HepG2 (cell line): ENCODE measurements at regions not wholly inside any gene's neighbourhood (a gene's known extent, or its start where the extent isn't known, plus 50 kb on each side); places are given as distances from the start of the nearest gene placed in this dataset.

Source experiments
- ATAC-seq: fragments of 200-7000 bp; cut with Tn5 transposase; 3 replicates; pipeline ENCODE4 v1.9.1; 2020; ENCODE audit warnings: mild to moderate bottlenecking, moderate library complexity
- BruUV-seq: library from RNA; stranded (reverse); fragments of 400-500 nt; replicated peaks from 2 replicates; lab custom pipeline; 2021; lab: Mats Ljungman, UMichigan
- CTCF ChIA-PET: fragments of 300-600 bp; formaldehyde crosslinking; extraction: SDS; loops from one replicate; lab custom pipeline; 2021; ENCODE audit warnings: low total read pairs, inconsistent platforms, low intra/inter-chr PET ratio; lab: Yijun Ruan, JAX
- POLR2A ChIA-PET: fragments of 350-600 bp; sonication (Branson Sonifier 250); formaldehyde crosslinking; loops from one replicate; lab custom pipeline; 2020; ENCODE audit warnings: antibody characterized with exemption, inconsistent platforms; lab: Yijun Ruan, JAX
- DNase-seq: peaks from one replicate; pipeline ENCODE4 v3.0.0-alpha.2; 2015; ENCODE audit warnings: low spot score
- FAIRE-seq: peaks from 3 replicates; lab custom pipeline; 2011; peaks lifted over from hg19 to GRCh38; lab: Jason Lieb, UNC
- H2AFZ ChIP-seq: one replicate; pipeline ENCODE4 v1.6.1; 2011; ENCODE audit warnings: low read length, inconsistent platforms
- H3K27ac ChIP-seq: fragments of 300-600 bp; 3 replicates; pipeline ENCODE4 v1.8.0; 2011; ENCODE audit warnings: mixed run types, mild to moderate bottlenecking, mixed read lengths, low read length, inconsistent platforms; ENCODE audit not compliant: insufficient read depth; ENCODE audit errors: extremely low read length
- H3K27me3 ChIP-seq, 2 experiments: fragments of 200-600 bp in 1 of 2; 2 replicates in 1 of 2; 3 replicates in 1 of 2; pipeline versions ENCODE4 v1.6.0 to v1.8.0; 2011; ENCODE audit warnings: low read length in 2 of 2, mild to moderate bottlenecking in 2 of 2, moderate library complexity in 2 of 2, inconsistent platforms in 1 of 2; ENCODE audit not compliant: insufficient read depth in 2 of 2, control insufficient read depth in 1 of 2
- H3K36me3 ChIP-seq, 2 experiments: fragments of 200-600 bp in 1 of 2; replicated peaks in 1 of 2; 2 replicates in 1 of 2; 3 replicates in 1 of 2; pipeline versions ENCODE4 v1.5.1 to v1.8.0; 2011; ENCODE audit warnings: low read length in 2 of 2, inconsistent platforms in 1 of 2; ENCODE audit not compliant: insufficient read depth in 2 of 2, control insufficient read depth in 1 of 2
- H3K4me1 ChIP-seq: 2 replicates; pipeline ENCODE4 v1.5.1; 2012; ENCODE audit warnings: low read length, inconsistent platforms; ENCODE audit not compliant: insufficient read depth
- H3K4me2 ChIP-seq: 2 replicates; pipeline ENCODE4 v1.6.0; 2011; ENCODE audit warnings: low read depth, low read length, inconsistent platforms
- H3K4me3 ChIP-seq, 3 experiments: fragments of 200-600 bp in 1 of 3; sonication (generic), shearing (Covaris generic) in 1 of 3; replicated peaks in 1 of 3; 2 replicates each; pipeline ENCODE4 v1.5.1; 2011 to 2016; ENCODE audit warnings: low read length in 3 of 3, inconsistent platforms in 2 of 3, low read depth in 2 of 3, mild to moderate bottlenecking in 2 of 3, control low read depth in 1 of 3, mixed read lengths in 1 of 3; ENCODE audit not compliant: insufficient read depth in 1 of 3
- H3K79me2 ChIP-seq: one replicate; pipeline ENCODE4 v1.6.1; 2011; ENCODE audit warnings: low read length, inconsistent platforms; ENCODE audit not compliant: insufficient read depth
- H3K9ac ChIP-seq: 2 replicates; pipeline ENCODE4 v1.6.0; 2011; ENCODE audit warnings: mild to moderate bottlenecking, low read depth, low read length, inconsistent platforms; ENCODE audit not compliant: insufficient read depth
- H3K9me3 ChIP-seq: 2 replicates; pipeline ENCODE4 v1.5.1; 2012; ENCODE audit warnings: mild to moderate bottlenecking, low read length
- H4K20me1 ChIP-seq: 2 replicates; pipeline ENCODE4 v1.6.0; 2011; ENCODE audit warnings: inconsistent platforms, mild to moderate bottlenecking, low read length, moderate library complexity; ENCODE audit not compliant: insufficient read depth
- CEBPB ChIP-seq: IDR thresholded peaks from 2 replicates; pipeline ENCODE4 v1.6.1; 2011; ENCODE audit warnings: low read depth, low read length, improper control_type of control experiment, borderline replicate concordance
- CHD2 ChIP-seq: IDR thresholded peaks from 2 replicates; pipeline ENCODE4 v1.6.1; 2011; ENCODE audit warnings: low read depth, low read length, improper control_type of control experiment
- IKZF4 ChIP-seq: sonication (generic); formaldehyde crosslinking; IDR thresholded peaks from 2 replicates; pipeline ENCODE4 v1.5.1; 2020; ENCODE audit warnings: borderline replicate concordance, mild to moderate bottlenecking, low read depth, missing genetic modification reagents; ENCODE audit errors: not compliant biosample characterization
- KLF16 ChIP-seq, 2 experiments: sonication (generic) in 1 of 2; formaldehyde crosslinking in 1 of 2; IDR thresholded peaks; 2 replicates each; pipeline versions ENCODE4 v1.6.1 to v1.8.0; 2016 to 2023; ENCODE audit warnings: missing genetic modification reagents in 2 of 2, missing compliant biosample characterization in 1 of 2
- MIXL1 ChIP-seq: IDR thresholded peaks from 2 replicates; pipeline ENCODE4 v1.6.1; 2016
- MXD3 ChIP-seq: IDR thresholded peaks from 2 replicates; pipeline ENCODE4 v1.6.1; 2016; ENCODE audit warnings: mild to moderate bottlenecking, missing biosample characterization, missing genetic modification reagents
- PHF21A ChIP-seq: sonication (generic); formaldehyde crosslinking; IDR thresholded peaks from 2 replicates; pipeline ENCODE4 v1.5.0; 2020; ENCODE audit warnings: mild to moderate bottlenecking, missing genetic modification reagents
- RAD51 ChIP-seq: fragments of 450-650 bp; IDR thresholded peaks from 2 replicates; pipeline ENCODE4 v1.6.1; 2016; ENCODE audit warnings: borderline replicate concordance
- RELA ChIP-seq: sonication (generic); formaldehyde crosslinking; IDR thresholded peaks from 2 replicates; pipeline ENCODE4 v1.4.0; 2020; ENCODE audit warnings: missing genetic modification reagents
- SOX6 ChIP-seq, 2 experiments: fragments of 450-650 bp in 1 of 2; sonication (generic) in 1 of 2; formaldehyde crosslinking in 1 of 2; IDR thresholded peaks; 2 replicates each; pipeline versions ENCODE4 v1.4.0 to v1.6.1; 2017 to 2020; ENCODE audit warnings: antibody characterized with exemption in 1 of 2, mild to moderate bottlenecking in 1 of 2, missing genetic modification reagents in 1 of 2
- ZBTB42 ChIP-seq: sonication (generic); formaldehyde crosslinking; IDR thresholded peaks from 2 replicates; pipeline ENCODE4 v1.5.0; 2020; ENCODE audit warnings: mild to moderate bottlenecking, missing genetic modification reagents
- ZNF207 ChIP-seq: fragments of 450-650 bp; IDR thresholded peaks from 2 replicates; pipeline ENCODE4 v1.6.1; 2016; ENCODE audit warnings: antibody characterized with exemption, borderline replicate concordance
- ZNF362 ChIP-seq: sonication (generic); formaldehyde crosslinking; IDR thresholded peaks from 2 replicates; pipeline ENCODE4 v1.4.0; 2020; ENCODE audit warnings: missing genetic modification reagents, mild to moderate bottlenecking, borderline replicate concordance
- ZNF639 ChIP-seq: conservative IDR thresholded peaks from 2 replicates; pipeline ENCODE4 v1.6.1; 2018; ENCODE audit warnings: missing genetic modification reagents
- ZNF678 ChIP-seq: sonication (generic); formaldehyde crosslinking; IDR thresholded peaks from 2 replicates; pipeline ENCODE4 v1.4.0; 2020; ENCODE audit warnings: mild to moderate bottlenecking, missing genetic modification reagents
- ZNF691 ChIP-seq: sonication (generic); formaldehyde crosslinking; IDR thresholded peaks from 2 replicates; pipeline ENCODE4 v1.4.0; 2020; ENCODE audit warnings: missing genetic modification reagents, low read depth, mild to moderate bottlenecking, borderline replicate concordance
- WGBS: methylation state at CpG from one replicate; pipeline ENCODE4 v1.1.6; 2017; ENCODE audit warnings: low lambda C conversion rate; 5-methylcytosine and 5-hydroxymethylcytosine counted together
- in situ Hi-C: cut with HindIII; loops from 2 replicates; pipeline ENCODE4 v1.10.0; 2017; ENCODE audit warnings: low pct_unique_long_range_greater_than_20kb; ENCODE audit not compliant: extremely low pct_ligation_motif_present
- intact Hi-C: fragments of 100-400 bp; cut with micrococcal nuclease; formaldehyde crosslinking; loops from one replicate; pipeline ENCODE4 v1.10.0; 2022; ENCODE audit not compliant: unreplicated experiment

- 12% methylated on average over 4 of the region's 7 CpGs for WGBS
- no TSS peak for BruUV-seq
- Histone ChIP-seq H3K27ac (no peak overlapping the region), H4K20me1 (no peaks in the 10 kb centered on the region; the same call in 1 of the 2 replicates), H3K4me3 (no peak overlapping the region), H3K27me3 (peaks cover 0 to 8% of the 10 kb centered on the region in 2 experiments; a peak in 1 of 5 replicates), H2AFZ (no peak overlapping the region), H3K36me3 (no peaks in the 10 kb centered on the region), H3K9me3 (no peaks in the 10 kb centered on the region), H3K4me2 (no peak overlapping the region), H3K9ac (no peak overlapping the region), H3K4me1 (no peaks in the 10 kb centered on the region), H3K79me2 (no peaks in the 10 kb centered on the region)
- in situ Hi-C loops (no loop called here), intact Hi-C loops (no loop called here)
- FAIRE-seq (no peak), ATAC-seq (no peak), DNase-seq (no peak)
- CTCF ChIA-PET = no interaction called here
- POLR2A ChIA-PET = no interaction called here
- no peak for TF ChIP-seq RAD51
- TF ChIP-seq ZNF639 = no peak
- TF ChIP-seq ZBTB42 (CRISPR knock-in tag) = no peak
- TF ChIP-seq PHF21A = no peak
- TF ChIP-seq ZNF678 (CRISPR knock-in tag) = no peak
- no peak for TF ChIP-seq MXD3 (CRISPR knock-in tag)
- no peak for TF ChIP-seq CEBPB
- no peak for TF ChIP-seq ZNF362 (CRISPR knock-in tag)
- no peak for TF ChIP-seq RELA
- TF ChIP-seq ZNF691 = no peak
- TF ChIP-seq KLF16 (CRISPR knock-in tag; IDR thresholded peaks at IDR 0.05) = no peak
- TF ChIP-seq MIXL1 (CRISPR knock-in tag) = no peak
- TF ChIP-seq IKZF4 (CRISPR knock-in tag) = no peak
- TF ChIP-seq SOX6 (IDR thresholded peaks at IDR 0.05) = no peak
- no peak for TF ChIP-seq SOX6 (CRISPR knock-in tag; IDR thresholded peaks at IDR 0.05)
- TF ChIP-seq CHD2 = no peak
- TF ChIP-seq ZNF207 = no peak
Observed at GRCh38 chr10:117781216-117781831, 238.8 kb downstream of the EMX2 start.
